ENCODE measurements at regions not wholly inside any gene's neighbourhood (a gene's known extent, or its start where the extent isn't known, plus 50 kb on each side); places are given as distances from the start of the nearest gene placed in this dataset.

DNA sequence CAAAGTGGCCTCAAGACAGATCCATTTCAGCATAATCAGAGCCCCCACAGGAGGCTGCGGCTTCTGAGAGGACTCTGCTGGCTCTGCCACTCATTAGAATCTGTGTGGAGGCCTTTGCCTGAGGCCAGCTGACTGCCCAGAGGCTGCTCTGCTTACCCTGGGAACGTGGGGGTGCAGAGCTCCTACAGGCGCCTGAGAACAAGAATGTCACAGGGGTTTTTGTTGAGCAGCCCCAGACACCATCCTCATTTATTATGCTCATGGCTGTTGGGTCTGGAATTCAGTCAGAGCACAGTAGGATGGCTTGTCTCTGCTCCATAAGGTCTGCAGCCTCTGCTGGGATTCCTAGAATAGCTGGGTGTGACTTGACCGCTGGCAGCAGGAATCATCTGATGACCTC, 101.8 kb upstream of the GDF10 start:
- TF ChIP-seq, protein P1, sequence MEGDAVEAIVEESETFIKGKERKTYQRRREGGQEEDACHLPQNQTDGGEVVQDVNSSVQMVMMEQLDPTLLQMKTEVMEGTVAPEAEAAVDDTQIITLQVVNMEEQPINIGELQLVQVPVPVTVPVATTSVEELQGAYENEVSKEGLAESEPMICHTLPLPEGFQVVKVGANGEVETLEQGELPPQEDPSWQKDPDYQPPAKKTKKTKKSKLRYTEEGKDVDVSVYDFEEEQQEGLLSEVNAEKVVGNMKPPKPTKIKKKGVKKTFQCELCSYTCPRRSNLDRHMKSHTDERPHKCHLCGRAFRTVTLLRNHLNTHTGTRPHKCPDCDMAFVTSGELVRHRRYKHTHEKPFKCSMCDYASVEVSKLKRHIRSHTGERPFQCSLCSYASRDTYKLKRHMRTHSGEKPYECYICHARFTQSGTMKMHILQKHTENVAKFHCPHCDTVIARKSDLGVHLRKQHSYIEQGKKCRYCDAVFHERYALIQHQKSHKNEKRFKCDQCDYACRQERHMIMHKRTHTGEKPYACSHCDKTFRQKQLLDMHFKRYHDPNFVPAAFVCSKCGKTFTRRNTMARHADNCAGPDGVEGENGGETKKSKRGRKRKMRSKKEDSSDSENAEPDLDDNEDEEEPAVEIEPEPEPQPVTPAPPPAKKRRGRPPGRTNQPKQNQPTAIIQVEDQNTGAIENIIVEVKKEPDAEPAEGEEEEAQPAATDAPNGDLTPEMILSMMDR (IDR thresholded peaks at IDR 0.05; ENCODE audit: low read length), result no peak
- TF ChIP-seq EZH2 (optimal IDR thresholded peaks at IDR 0.05; ENCODE audit: low read depth, low read length) (no peak), EZH2phosphoT487 (IDR thresholded peaks at IDR 0.05; ENCODE audit: low read length) (no peak)
